SU-DHL-6 (cell line): ENCODE measurements at regions not wholly inside any gene's neighbourhood (a gene's known extent, or its start where the extent isn't known, plus 50 kb on each side); places are given as distances from the start of the nearest gene placed in this dataset.

ENCODE experiments used
- CTCF ChIP-seq: fragments of 200-600 bp; sonication (generic); IDR thresholded peaks from one replicate; pipeline ENCODE4 v1.5.1; 2017; ENCODE audit warnings: antibody characterized with exemption, mild to moderate bottlenecking, low read length, moderate library complexity; ENCODE audit not compliant: insufficient read depth, poor library complexity, severe bottlenecking
- EZH2phosphoT487 ChIP-seq: fragments of 200-600 bp; sonication (generic), shearing (Covaris generic); conservative IDR thresholded peaks from 2 replicates; pipeline ENCODE4 v1.6.1; 2018; ENCODE audit warnings: mild to moderate bottlenecking, antibody characterized with exemption, low read length, moderate library complexity, mixed read lengths

- no peak for TF ChIP-seq CTCF
- no peak for TF ChIP-seq EZH2phosphoT487
Observed at GRCh38 chr7:153065051-153065450, 305.5 kb downstream of the ACTR3B start.
